Neural cell (in vitro differentiated cells): ENCODE measurements at regions not wholly inside any gene's neighbourhood (a gene's known extent, or its start where the extent isn't known, plus 50 kb on each side); places are given as distances from the start of the nearest gene placed in this dataset.

Experiments
- H2AFZ ChIP-seq: fragments of 200-600, 300-800 bp; sonication (generic), shearing (Covaris generic); 2 replicates; pipeline ENCODE4 v1.6.0; 2014; ENCODE audit warnings: low read depth, mild to moderate bottlenecking, antibody characterized with exemption, low read length, moderate library complexity
- H3F3A ChIP-seq: fragments of 200-600 bp; shearing (Covaris generic); 2 replicates; pipeline ENCODE4 v1.6.1; 2016; ENCODE audit warnings: mild to moderate bottlenecking, moderate library complexity, mixed read lengths, antibody characterized with exemption, low read length; ENCODE audit not compliant: insufficient read depth, poor library complexity, severe bottlenecking
- H3K27ac ChIP-seq: fragments of 200-600, 300-800 bp; sonication (generic), shearing (Covaris generic); 2 replicates; pipeline ENCODE4 v1.5.1; 2014; ENCODE audit warnings: mild to moderate bottlenecking, low read length, moderate library complexity
- H3K27me3 ChIP-seq: fragments of 300-800, 200-600 bp; sonication (generic), shearing (Covaris generic); 2 replicates; pipeline ENCODE4 v1.6.0; 2014; ENCODE audit warnings: mild to moderate bottlenecking, low read depth, low read length, moderate library complexity; ENCODE audit not compliant: insufficient read depth
- H3K36me3 ChIP-seq: fragments of 300-800, 200-600 bp; sonication (generic), shearing (Covaris generic); 2 replicates; pipeline ENCODE4 v1.5.1; 2014; ENCODE audit warnings: mild to moderate bottlenecking, antibody characterized with exemption, low read length, moderate library complexity; ENCODE audit not compliant: insufficient read depth
- H3K4me2 ChIP-seq: fragments of 300-800, 200-600 bp; sonication (generic), shearing (Covaris generic); 2 replicates; pipeline ENCODE4 v1.6.0; 2014; ENCODE audit warnings: mild to moderate bottlenecking, low read length
- H3K4me3 ChIP-seq: fragments of 300-800, 200-600 bp; sonication (generic), shearing (Covaris generic); 2 replicates; pipeline ENCODE4 v1.5.1; 2014; ENCODE audit warnings: mild to moderate bottlenecking, low read length, moderate library complexity
- H3K79me2 ChIP-seq: fragments of 200-600 bp; shearing (Covaris generic); replicated peaks from 2 replicates; pipeline ENCODE4 v1.6.0; 2014; ENCODE audit warnings: mild to moderate bottlenecking, low read length, moderate library complexity; ENCODE audit not compliant: insufficient read depth
- H3K9ac ChIP-seq: fragments of 300-800, 200-600 bp; sonication (generic), shearing (Covaris generic); 2 replicates; pipeline ENCODE4 v1.6.1; 2016; ENCODE audit warnings: mild to moderate bottlenecking, low read length, mixed read lengths
- H3K9me2 ChIP-seq: fragments of 200-600 bp; shearing (Covaris generic); 2 replicates; pipeline ENCODE4 v1.6.1; 2016; ENCODE audit warnings: mild to moderate bottlenecking, low read length, mixed read lengths; ENCODE audit not compliant: insufficient read depth
- H3K9me3 ChIP-seq: fragments of 200-600, 300-800 bp; sonication (generic), shearing (Covaris generic); 2 replicates; pipeline ENCODE4 v1.6.1; 2016; ENCODE audit warnings: mild to moderate bottlenecking, mixed run types, low read length, moderate library complexity, mixed read lengths
- H4K20me1 ChIP-seq: fragments of 200-600 bp; shearing (Covaris generic); 2 replicates; pipeline ENCODE4 v1.6.1; 2016; ENCODE audit warnings: mild to moderate bottlenecking, mixed run types; ENCODE audit not compliant: insufficient read depth
- CTCF ChIP-seq: fragments of 450-650 bp; IDR thresholded peaks from 2 replicates; pipeline ENCODE4 v1.5.1; 2014; ENCODE audit warnings: antibody characterized with exemption, mild to moderate bottlenecking, moderate library complexity; ENCODE audit not compliant: poor library complexity, severe bottlenecking
- EP300 ChIP-seq: fragments of 450-650 bp; conservative IDR thresholded peaks from 2 replicates; pipeline ENCODE4 v1.6.1; 2014; ENCODE audit warnings: antibody characterized with exemption, mild to moderate bottlenecking, moderate library complexity; ENCODE audit not compliant: poor library complexity, severe bottlenecking
- EZH2 ChIP-seq: fragments of 200-600, 300-800 bp; shearing (Covaris generic), sonication (generic); IDR thresholded peaks from 2 replicates; pipeline ENCODE4 v1.6.1; 2014; ENCODE audit warnings: antibody characterized with exemption, low read length, borderline replicate concordance, mild to moderate bottlenecking; ENCODE audit not compliant: insufficient read depth, poor library complexity, severe bottlenecking
- MXI1 ChIP-seq: fragments of 450-650 bp; conservative IDR thresholded peaks from 2 replicates; pipeline ENCODE4 v1.6.1; 2014; ENCODE audit warnings: antibody characterized with exemption, mild to moderate bottlenecking; ENCODE audit not compliant: poor library complexity, severe bottlenecking
- POLR2AphosphoS5 ChIP-seq: IDR thresholded peaks from 2 replicates; pipeline ENCODE4 v1.6.1; 2012
- RAD21 ChIP-seq: fragments of 450-650 bp; conservative IDR thresholded peaks from 2 replicates; pipeline ENCODE4 v1.6.1; 2014; ENCODE audit warnings: antibody characterized with exemption, mild to moderate bottlenecking, moderate library complexity
- REST ChIP-seq: IDR thresholded peaks from 2 replicates; pipeline ENCODE4 v1.6.1; 2012; ENCODE audit warnings: borderline replicate concordance
- SMC3 ChIP-seq: fragments of 450-650 bp; conservative IDR thresholded peaks from 2 replicates; pipeline ENCODE4 v1.6.1; 2014; ENCODE audit warnings: antibody characterized with exemption, mild to moderate bottlenecking, moderate library complexity; ENCODE audit not compliant: poor library complexity
- TAF1 ChIP-seq: IDR thresholded peaks from 2 replicates; pipeline ENCODE4 v1.6.1; 2012; ENCODE audit warnings: low read depth

- Histone ChIP-seq H3K9me2 (no peaks in the 10 kb centered on the region), H4K20me1 (no peaks in the 10 kb centered on the region), H3K79me2 (no peaks in the 10 kb centered on the region), H3K9ac (no peak overlapping the region), H3K4me2 (no peak overlapping the region), H3K27me3 (no peaks in the 10 kb centered on the region), H2AFZ (no peak overlapping the region), H3K9me3 (no peaks in the 10 kb centered on the region), H3K27ac (no peak overlapping the region), H3K4me3 (no peak overlapping the region), H3F3A (no peaks in the 10 kb centered on the region), H3K36me3 (no peaks in the 10 kb centered on the region)
- TF ChIP-seq POLR2AphosphoS5: no peak
- TF ChIP-seq EZH2: no peak
- no peak for TF ChIP-seq CTCF
- no peak for TF ChIP-seq TAF1
- TF ChIP-seq EP300: no peak
- no peak for TF ChIP-seq SMC3
- TF ChIP-seq RAD21: no peak
- TF ChIP-seq REST: no peak
- TF ChIP-seq MXI1: no peak
Observed at GRCh38 chr18:28412521-28412920, 235.6 kb upstream of the CDH2 start.

GRCh38 chr18:28411806-28412205 is 234.9 kb upstream of the CDH2 start:
- Histone ChIP-seq H3K79me2 (no peaks in the 10 kb centered on the region), H3F3A (no peaks in the 10 kb centered on the region), H3K4me2 (no peak overlapping the region), H3K9me3 (no peaks in the 10 kb centered on the region), H2AFZ (no peak overlapping the region), H4K20me1 (no peaks in the 10 kb centered on the region), H3K27me3 (no peaks in the 10 kb centered on the region), H3K27ac (no peak overlapping the region), H3K9ac (no peak overlapping the region), H3K36me3 (no peaks in the 10 kb centered on the region), H3K4me3 (no peak overlapping the region), H3K9me2 (no peaks in the 10 kb centered on the region)
- TF ChIP-seq RAD21 (no peak), CTCF (no peak), POLR2AphosphoS5 (no peak), TAF1 (no peak), SMC3 (no peak), EP300 (no peak), REST (no peak), EZH2 (no peak), MXI1 (no peak)
